Activated T-cell treated with anti-CD3 and anti-CD28 coated beads, Interleukin-2, amount 50 U/mL, for 24 hours (primary cell): ENCODE measurements at regions not wholly inside any gene's neighbourhood (a gene's known extent, or its start where the extent isn't known, plus 50 kb on each side); places are given as distances from the start of the nearest gene placed in this dataset.
"Not testable (repeated sequence)": the region's sequence is repeated elsewhere in the genome, so short reads cannot be mapped to it uniquely, and the experiment has no call there.

Source experiments
- DNase-seq: peaks from one replicate; pipeline ENCODE4 v3.0.0-alpha.2; 2020
- H3K27ac Mint-ChIP-seq: 2 replicates; pipeline ENCODE4 v1.8.0; 2020; ENCODE audit warnings: mild to moderate bottlenecking, mixed read lengths
- H3K27me3 Mint-ChIP-seq: 2 replicates; pipeline ENCODE4 v1.8.0; 2020; ENCODE audit warnings: mixed read lengths
- H3K36me3 Mint-ChIP-seq: 2 replicates; pipeline ENCODE4 v1.8.0; 2020; ENCODE audit warnings: low read depth, mixed read lengths
- H3K4me1 Mint-ChIP-seq: 2 replicates; pipeline ENCODE4 v1.8.0; 2020; ENCODE audit warnings: low read depth, mixed read lengths
- H3K4me3 Mint-ChIP-seq: 2 replicates; pipeline ENCODE4 v1.8.0; 2020; ENCODE audit warnings: mild to moderate bottlenecking, moderate library complexity, mixed read lengths
- H3K9me3 Mint-ChIP-seq: 2 replicates; pipeline ENCODE4 v1.8.0; 2020; ENCODE audit warnings: mixed read lengths

GRCh38 chr5:67901814-67902496 is 313.6 kb upstream of the PIK3R1 start:
- Mint-ChIP-seq H3K36me3 (no peaks in the 10 kb centered on the region), H3K4me3 (no peak overlapping the region), H3K4me1 (no peaks in the 10 kb centered on the region), H3K9me3 (no peaks in the 10 kb centered on the region), H3K27me3 (no peaks in the 10 kb centered on the region), H3K27ac (no peak overlapping the region)
- no peak for DNase-seq

GRCh38 chr5:67900514-67900913 is 315.0 kb upstream of the PIK3R1 start:
- Mint-ChIP-seq H3K27me3 (no peaks in the 10 kb centered on the region), H3K36me3 (no peaks in the 10 kb centered on the region), H3K4me3 (no peak overlapping the region), H3K4me1 (peaks cover 2% of the 10 kb centered on the region), H3K9me3 (no peaks in the 10 kb centered on the region), H3K27ac (no peak overlapping the region)
- DNase-seq: no peak

- no peaks in the 10 kb centered on the region for H3K36me3 Mint-ChIP-seq
- peaks cover 2% of the 10 kb centered on the region for H3K4me1 Mint-ChIP-seq
- H3K9me3 Mint-ChIP-seq: no peaks in the 10 kb centered on the region
- H3K4me3 Mint-ChIP-seq: no peak overlapping the region
- no peaks in the 10 kb centered on the region for H3K27me3 Mint-ChIP-seq
- no peak for DNase-seq
- H3K27ac Mint-ChIP-seq: no peak overlapping the region
Measured at GRCh38 chr5:67897980-67898379, 317.6 kb upstream of the PIK3R1 start.

DNA sequence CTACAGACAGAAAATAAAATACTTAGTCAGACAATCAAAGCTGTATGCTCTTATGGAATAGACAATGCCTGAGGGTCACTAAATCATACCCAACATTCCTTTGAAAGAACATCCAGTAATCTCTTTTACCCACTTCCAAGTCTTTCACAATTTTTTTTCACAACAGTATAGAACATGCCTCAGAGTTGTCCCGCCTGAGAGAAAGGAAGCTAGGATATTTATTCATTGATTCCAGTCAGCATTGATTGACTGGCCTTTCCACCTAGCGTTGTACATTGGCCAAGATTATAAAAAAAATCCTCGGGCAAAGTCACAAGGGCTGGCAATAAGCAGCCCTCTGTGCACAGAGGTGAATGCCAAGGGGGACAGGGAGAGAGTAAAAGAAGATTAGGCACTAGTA is 318.1 kb upstream of the PIK3R1 start:
- peaks cover 2% of the 10 kb centered on the region for H3K4me1 Mint-ChIP-seq
- DNase-seq: no peak
- H3K9me3 Mint-ChIP-seq: no peaks in the 10 kb centered on the region
- H3K27me3 Mint-ChIP-seq: no peaks in the 10 kb centered on the region
- no peaks in the 10 kb centered on the region for H3K36me3 Mint-ChIP-seq
- no peak overlapping the region for H3K27ac Mint-ChIP-seq
- H3K4me3 Mint-ChIP-seq: no peak overlapping the region

DNA sequence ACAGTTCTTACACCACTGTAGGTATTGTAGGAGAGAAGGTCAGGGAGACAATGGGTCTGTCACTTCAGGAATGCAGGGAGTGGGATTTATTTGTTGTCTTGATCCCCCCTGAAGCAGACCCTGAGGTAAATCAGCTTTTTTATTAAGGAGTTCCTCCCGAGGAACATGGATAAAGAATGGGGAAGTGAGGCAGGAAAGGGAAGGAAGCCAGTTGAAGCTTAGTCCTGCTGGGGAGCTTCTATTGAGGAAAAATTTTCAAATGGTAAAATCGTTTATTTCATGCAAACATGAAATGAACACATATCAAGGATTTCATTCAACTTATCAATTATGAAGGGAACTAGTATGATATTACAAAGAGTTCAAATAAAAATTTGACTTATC is 318.6 kb upstream of the PIK3R1 start:
- no peak overlapping the region for H3K4me3 Mint-ChIP-seq
- H3K27me3 Mint-ChIP-seq: no peaks in the 10 kb centered on the region
- H3K4me1 Mint-ChIP-seq: peaks cover 2% of the 10 kb centered on the region
- no peak for DNase-seq
- no peaks in the 10 kb centered on the region for H3K36me3 Mint-ChIP-seq
- H3K27ac Mint-ChIP-seq: no peak overlapping the region
- no peaks in the 10 kb centered on the region for H3K9me3 Mint-ChIP-seq

DNA sequence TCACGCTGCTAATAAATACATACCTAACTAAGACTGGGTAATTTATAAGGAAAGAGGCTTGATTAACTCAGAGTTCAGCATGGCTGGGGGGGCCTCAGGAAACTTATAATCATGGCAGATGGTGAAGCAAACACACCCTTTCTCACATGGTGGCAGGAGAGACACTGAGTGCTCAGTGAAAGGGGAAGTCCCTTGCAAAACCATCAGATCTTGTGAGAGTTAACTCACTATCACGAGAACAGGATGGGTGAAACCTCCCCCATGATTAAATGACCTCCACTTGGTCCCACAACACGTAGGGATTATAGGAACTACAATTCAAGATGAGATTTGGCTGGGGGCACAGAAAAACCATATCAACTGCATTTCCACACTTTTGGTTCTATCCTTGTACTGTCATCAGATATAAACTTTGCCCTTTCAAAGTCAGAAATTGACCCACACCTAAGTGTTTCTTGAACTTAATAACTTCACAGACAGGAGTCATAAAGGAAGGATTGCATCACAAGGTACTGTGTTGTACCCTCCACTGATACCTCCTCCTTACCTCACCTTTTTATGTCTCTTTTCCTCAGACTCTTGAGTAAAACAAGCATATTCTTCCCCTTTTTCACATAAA is 319.1 kb upstream of the PIK3R1 start:
- no peak overlapping the region for H3K4me3 Mint-ChIP-seq
- no peaks in the 10 kb centered on the region for H3K27me3 Mint-ChIP-seq
- H3K36me3 Mint-ChIP-seq: no peaks in the 10 kb centered on the region
- no peaks in the 10 kb centered on the region for H3K9me3 Mint-ChIP-seq
- no peak overlapping the region for H3K27ac Mint-ChIP-seq
- no peak for DNase-seq
- peaks cover 2% of the 10 kb centered on the region for H3K4me1 Mint-ChIP-seq

DNA sequence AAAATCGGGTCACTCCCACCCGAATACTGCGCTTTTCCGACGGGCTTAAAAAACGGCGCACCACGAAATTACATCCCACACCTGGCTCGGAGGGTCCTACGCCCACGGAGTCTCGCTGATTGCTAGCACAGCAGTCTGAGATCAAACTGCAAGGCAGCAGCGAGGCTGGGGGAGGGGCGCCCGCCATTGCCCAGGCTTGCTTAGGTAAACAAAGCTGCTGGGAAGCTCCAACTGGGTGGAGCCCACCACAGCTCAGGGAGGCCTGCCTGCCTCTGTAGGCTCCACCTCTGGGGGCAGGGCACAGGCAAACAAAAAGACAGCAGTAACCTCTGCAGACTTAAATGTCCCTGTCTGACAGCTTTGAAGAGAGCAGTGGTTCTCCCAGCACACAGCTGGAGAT is 325.7 kb upstream of the PIK3R1 start:
- H3K27ac Mint-ChIP-seq, DNase-seq: not testable (repeated sequence)

GRCh38 chr5:67887748-67888161 is 327.8 kb upstream of the PIK3R1 start:
- no peak for DNase-seq
- no peak overlapping the region for H3K27ac Mint-ChIP-seq
- no peak overlapping the region for H3K4me3 Mint-ChIP-seq
- no peaks in the 10 kb centered on the region for H3K27me3 Mint-ChIP-seq
- H3K4me1 Mint-ChIP-seq: no peaks in the 10 kb centered on the region
- H3K9me3 Mint-ChIP-seq: no peaks in the 10 kb centered on the region
- H3K36me3 Mint-ChIP-seq: no peaks in the 10 kb centered on the region

More for the DNA sequence above, 325.7 kb upstream of the PIK3R1 start:
- not testable (repeated sequence) for H3K4me3 Mint-ChIP-seq, H3K36me3 Mint-ChIP-seq, H3K4me1 Mint-ChIP-seq, H3K9me3 Mint-ChIP-seq, H3K27me3 Mint-ChIP-seq

DNA sequence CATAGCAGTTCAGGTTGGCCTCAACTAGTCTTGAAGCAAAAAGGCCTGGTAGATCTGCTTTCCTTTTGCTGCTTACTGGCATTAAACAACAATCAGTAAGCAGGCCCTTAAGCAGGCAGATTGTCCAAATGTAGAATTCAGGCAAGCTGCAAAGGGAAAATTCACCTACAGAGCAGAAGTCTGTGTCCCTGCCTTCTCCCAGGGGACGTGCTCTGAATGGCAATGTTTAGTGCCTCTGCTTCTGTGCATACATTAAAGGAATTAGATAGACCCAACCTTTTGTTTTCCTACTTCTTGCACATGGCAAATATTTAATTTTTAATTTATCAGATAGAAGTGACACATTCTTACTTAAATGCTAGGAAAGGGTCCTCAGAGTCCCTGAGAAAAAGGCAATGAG is 328.8 kb upstream of the PIK3R1 start:
- Mint-ChIP-seq H3K36me3 (no peaks in the 10 kb centered on the region), H3K9me3 (no peaks in the 10 kb centered on the region), H3K27ac (no peak overlapping the region), H3K27me3 (peaks cover 2% of the 10 kb centered on the region), H3K4me1 (no peaks in the 10 kb centered on the region), H3K4me3 (no peak overlapping the region)
- no peak for DNase-seq

GRCh38 chr5:67880876-67881275 is 334.7 kb upstream of the PIK3R1 start:
- no peaks in the 10 kb centered on the region for H3K4me1 Mint-ChIP-seq
- H3K27me3 Mint-ChIP-seq: peaks cover 2% of the 10 kb centered on the region
- no peaks in the 10 kb centered on the region for H3K9me3 Mint-ChIP-seq
- no peak for DNase-seq
- no peak overlapping the region for H3K4me3 Mint-ChIP-seq
- H3K27ac Mint-ChIP-seq: no peak overlapping the region
- H3K36me3 Mint-ChIP-seq: no peaks in the 10 kb centered on the region

DNA sequence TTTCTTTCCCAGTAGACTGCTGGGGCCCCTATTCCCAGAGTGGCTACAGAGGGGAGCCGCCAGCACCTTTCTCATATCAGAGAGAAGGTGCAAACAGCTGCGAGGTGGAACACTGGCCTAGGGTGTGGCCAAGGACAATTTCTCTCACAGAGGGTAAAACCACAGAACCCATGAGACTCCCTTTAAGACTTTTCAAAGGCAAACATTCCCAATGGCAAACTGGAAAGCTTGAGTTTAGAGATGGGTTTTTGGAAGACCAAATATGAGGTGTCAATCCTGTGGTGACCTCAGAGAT is 335.1 kb upstream of the PIK3R1 start:
- Mint-ChIP-seq H3K36me3 (no peaks in the 10 kb centered on the region), H3K4me1 (no peaks in the 10 kb centered on the region), H3K4me3 (no peak overlapping the region), H3K9me3 (no peaks in the 10 kb centered on the region), H3K27ac (no peak overlapping the region), H3K27me3 (peaks cover 2% of the 10 kb centered on the region)
- no peak for DNase-seq

DNA sequence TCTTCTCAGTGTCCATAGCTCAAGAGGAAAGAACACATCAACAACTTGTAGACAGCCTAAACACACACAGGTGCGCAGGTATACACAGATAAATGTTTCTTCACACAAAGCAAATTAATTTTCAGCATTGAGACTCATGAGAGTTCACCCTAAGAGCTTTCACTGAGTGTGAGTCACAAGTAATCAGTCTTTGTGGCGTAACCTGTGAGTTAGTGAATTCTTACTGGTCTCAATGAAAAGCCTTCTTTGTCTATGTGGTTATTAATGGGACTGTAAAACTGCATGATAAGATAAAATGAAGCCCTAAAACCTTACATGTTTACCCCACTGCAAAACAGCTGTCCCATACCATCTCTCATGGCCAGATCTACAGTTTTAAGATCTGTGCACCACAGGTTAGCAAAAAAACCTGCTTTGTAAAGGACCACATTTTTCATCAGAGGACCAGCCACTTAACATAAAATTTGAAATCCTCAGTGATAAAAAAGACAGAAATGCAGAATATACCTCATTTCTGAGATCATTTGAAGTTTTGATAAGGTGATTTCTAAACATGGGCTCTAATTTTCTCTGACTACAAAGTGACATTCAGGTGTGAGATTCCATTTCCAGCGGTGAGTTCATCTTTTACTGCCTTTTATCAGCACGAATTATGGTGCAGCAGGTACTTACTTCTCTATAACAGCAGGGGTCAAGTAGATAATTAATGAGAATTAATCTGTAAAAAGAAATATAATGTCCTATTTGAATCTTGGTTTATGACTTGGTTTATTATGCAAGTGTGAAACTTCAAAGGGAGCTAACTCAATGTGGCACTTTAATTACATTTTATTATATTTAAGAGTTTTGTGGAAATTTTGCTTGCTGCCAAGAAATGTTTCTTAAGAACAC is 335.7 kb upstream of the PIK3R1 start:
- H3K36me3 Mint-ChIP-seq: no peaks in the 10 kb centered on the region
- no peak overlapping the region for H3K27ac Mint-ChIP-seq
- no peak overlapping the region for H3K4me3 Mint-ChIP-seq
- no peaks in the 10 kb centered on the region for H3K4me1 Mint-ChIP-seq
- DNase-seq: no peak
- peaks cover 2% of the 10 kb centered on the region for H3K27me3 Mint-ChIP-seq
- no peaks in the 10 kb centered on the region for H3K9me3 Mint-ChIP-seq

DNA sequence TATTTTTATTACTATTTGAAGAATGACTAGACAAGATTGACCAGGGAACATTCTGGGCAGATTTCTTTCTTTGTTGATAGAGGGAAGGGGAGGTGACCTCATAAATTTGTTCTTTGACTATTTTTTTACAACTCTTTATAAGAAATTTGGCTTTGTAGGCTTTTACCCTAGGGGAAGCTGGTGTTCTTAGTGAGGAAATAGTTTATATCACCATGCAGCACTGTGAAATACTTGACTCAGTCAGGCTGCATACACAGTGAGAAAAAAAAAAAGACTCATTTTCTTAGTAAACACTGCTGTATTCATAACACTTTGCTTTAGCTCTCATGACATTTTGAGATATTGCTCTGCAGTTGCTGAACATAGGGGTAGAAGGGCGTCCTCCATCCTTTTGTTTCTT is 336.6 kb upstream of the PIK3R1 start:
- no peak overlapping the region for H3K27ac Mint-ChIP-seq
- peaks cover 2% of the 10 kb centered on the region for H3K27me3 Mint-ChIP-seq
- no peaks in the 10 kb centered on the region for H3K9me3 Mint-ChIP-seq
- H3K36me3 Mint-ChIP-seq: no peaks in the 10 kb centered on the region
- H3K4me1 Mint-ChIP-seq: no peaks in the 10 kb centered on the region
- no peak for DNase-seq
- H3K4me3 Mint-ChIP-seq: no peak overlapping the region

DNA sequence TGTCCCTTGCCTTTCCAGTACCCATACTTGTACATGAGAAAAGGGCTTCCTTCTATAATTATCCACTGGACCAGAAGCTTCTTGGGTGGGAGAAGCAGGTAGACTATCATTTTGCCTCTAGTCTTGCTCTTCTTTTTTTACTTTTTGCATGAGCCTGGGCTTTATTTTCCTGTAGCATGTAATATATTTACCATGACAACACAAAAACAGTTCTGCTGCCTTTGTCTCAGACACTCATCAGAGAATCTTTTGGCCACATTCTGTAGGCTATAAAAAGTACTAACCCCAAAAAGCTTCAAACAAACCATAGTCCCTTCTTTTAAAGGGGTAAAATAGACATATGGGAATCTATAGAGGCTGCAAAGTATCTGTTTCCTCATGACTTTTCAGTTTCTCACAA is 339.2 kb upstream of the PIK3R1 start:
- no peaks in the 10 kb centered on the region for H3K4me1 Mint-ChIP-seq
- DNase-seq: no peak
- no peaks in the 10 kb centered on the region for H3K36me3 Mint-ChIP-seq
- no peaks in the 10 kb centered on the region for H3K9me3 Mint-ChIP-seq
- H3K4me3 Mint-ChIP-seq: no peak overlapping the region
- peaks cover 3% of the 10 kb centered on the region for H3K27me3 Mint-ChIP-seq
- no peak overlapping the region for H3K27ac Mint-ChIP-seq

DNA sequence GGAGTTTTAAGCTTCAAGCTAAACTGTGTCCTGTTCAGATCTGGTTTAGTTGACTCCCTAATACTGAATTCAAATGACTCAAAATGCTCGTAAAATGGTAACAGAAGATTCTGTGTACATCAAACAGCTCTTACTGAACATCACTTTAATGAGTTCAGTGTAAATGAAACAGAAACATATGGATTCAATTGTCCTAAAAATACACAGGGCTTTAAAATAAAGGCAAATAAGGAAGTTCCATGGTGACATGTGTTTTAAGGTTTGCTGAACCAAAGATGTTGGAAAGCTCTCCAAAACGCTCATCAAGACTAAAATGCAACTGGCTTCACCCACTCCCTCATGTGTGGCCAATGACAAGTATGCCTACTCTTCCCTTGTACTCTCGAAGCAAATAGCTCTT is 340.0 kb upstream of the PIK3R1 start:
- Mint-ChIP-seq H3K4me3 (no peak overlapping the region), H3K4me1 (no peaks in the 10 kb centered on the region), H3K9me3 (no peaks in the 10 kb centered on the region)

More for the DNA sequence above, 340.0 kb upstream of the PIK3R1 start:
- Mint-ChIP-seq H3K27ac (no peak overlapping the region), H3K27me3 (peaks cover 3% of the 10 kb centered on the region), H3K36me3 (no peaks in the 10 kb centered on the region)
- DNase-seq: no peak
